HCT116 (cell line): ENCODE measurements at regions not wholly inside any gene's neighbourhood (a gene's known extent, or its start where the extent isn't known, plus 50 kb on each side); places are given as distances from the start of the nearest gene placed in this dataset.

Experiments used
- ATAC-seq: fragments of 200-7000 bp; cut with Tn5 transposase; 2 replicates; pipeline ENCODE4 v1.9.1; 2020; ENCODE audit warnings: mild to moderate bottlenecking, moderate library complexity
- BruUV-seq: library from RNA; stranded (reverse); fragments of 400-500 nt; replicated peaks from 2 replicates; lab custom pipeline; 2021; lab: Mats Ljungman, UMichigan
- CTCF ChIA-PET: fragments of 300-600 bp; sonication (Branson Sonifier 250); formaldehyde crosslinking; loops from one replicate; lab custom pipeline; 2021; ENCODE audit warnings: antibody characterized with exemption; lab: Charles Lee
- POLR2A ChIA-PET: fragments of 300-600, 350-600 bp; sonication (Branson Sonifier 250); formaldehyde crosslinking; loops from one replicate; lab custom pipeline; 2021; ENCODE audit warnings: antibody characterized with exemption; lab: Charles Lee
- RAD21 ChIA-PET, 2 experiments: fragments of 300-600 bp; sonication (Branson Sonifier 250); formaldehyde crosslinking; loops; one replicate each; lab custom pipeline; 2023; ENCODE audit warnings: low total read pairs in 2 of 2; ENCODE audit not compliant: uncharacterized antibody in 2 of 2, unreplicated experiment in 2 of 2, low non-redundant PET in 1 of 2; lab: Charles Lee
- DNase-seq: peaks from one replicate; pipeline ENCODE4 v3.0.0-alpha.2; 2010; ENCODE audit warnings: low read depth, low spot score
- H2AFZ ChIP-seq: fragments of 200-600 bp; shearing (Covaris generic), sonication (generic); 2 replicates; pipeline ENCODE4 v1.6.1; 2017; ENCODE audit warnings: low read depth, mixed run types, mixed read lengths, antibody characterized with exemption, low read length; ENCODE audit not compliant: poor library complexity, severe bottlenecking
- H3K27ac ChIP-seq: 2 replicates; pipeline ENCODE4 v1.5.1; 2012; ENCODE audit warnings: low read depth, low read length
- H3K27me3 ChIP-seq: fragments of 200-600 bp; sonication (generic); 2 replicates; pipeline ENCODE4 v1.6.1; 2016; ENCODE audit warnings: mixed run types, low read length, mixed read lengths; ENCODE audit not compliant: insufficient read depth
- H3K36me3 ChIP-seq, 2 experiments: fragments of 200-500 bp in 1 of 2; fragments of 200-600 bp in 1 of 2; sonication (Bioruptor generic) in 1 of 2; sonication (generic) in 1 of 2; 2 replicates each; pipeline versions ENCODE4 v1.5.1 to v1.6.1; 2014 to 2016; ENCODE audit warnings: low read length in 2 of 2, inconsistent platforms in 1 of 2, mixed read lengths in 1 of 2, mixed run types in 1 of 2; ENCODE audit not compliant: insufficient read depth in 2 of 2, control insufficient read depth in 1 of 2
- H3K4me1 ChIP-seq, 2 experiments: fragments of 200-600 bp in 1 of 2; sonication (generic) in 1 of 2; 2 replicates each; pipeline versions ENCODE4 v1.5.1 to v1.6.1; 2012 to 2017; ENCODE audit warnings: low read length in 2 of 2, inconsistent platforms in 1 of 2, mild to moderate bottlenecking in 1 of 2, mixed read lengths in 1 of 2, mixed run types in 1 of 2, moderate library complexity in 1 of 2; ENCODE audit not compliant: insufficient read depth in 2 of 2, control insufficient read depth in 1 of 2
- H3K4me2 ChIP-seq: fragments of 200-600 bp; sonication (generic); 2 replicates; pipeline ENCODE4 v1.6.1; 2017; ENCODE audit warnings: mixed run types, low read length, mixed read lengths
- H3K4me3 ChIP-seq, 2 experiments: fragments of 200-600 bp in 1 of 2; sonication (generic) in 1 of 2; replicated peaks in 1 of 2; 2 replicates each; pipeline ENCODE4 v1.5.1; 2011 to 2016; ENCODE audit warnings: low read length in 2 of 2, control low read depth in 1 of 2, low read depth in 1 of 2, mild to moderate bottlenecking in 1 of 2, mixed read lengths in 1 of 2, mixed run types in 1 of 2
- H3K79me2 ChIP-seq: fragments of 200-600 bp; sonication (generic); 2 replicates; pipeline ENCODE4 v1.6.1; 2017; ENCODE audit warnings: mild to moderate bottlenecking, mixed run types, low read length, moderate library complexity, mixed read lengths; ENCODE audit not compliant: insufficient read depth
- H3K9ac ChIP-seq: fragments of 200-600 bp; sonication (generic); 2 replicates; pipeline ENCODE4 v1.6.1; 2016; ENCODE audit warnings: low read length, mixed read lengths
- H3K9me2 ChIP-seq: fragments of 200-600 bp; sonication (generic), shearing (Covaris generic); 2 replicates; pipeline ENCODE4 v1.6.1; 2017; ENCODE audit warnings: mixed run types, mild to moderate bottlenecking, moderate library complexity; ENCODE audit not compliant: insufficient read depth
- H3K9me3 ChIP-seq, 2 experiments: fragments of 200-500 bp in 1 of 2; fragments of 200-600 bp in 1 of 2; sonication (Bioruptor generic) in 1 of 2; sonication (generic) in 1 of 2; 2 replicates each; pipeline ENCODE4 v1.6.1; 2014 to 2017; ENCODE audit warnings: low read length in 2 of 2, mixed read lengths in 2 of 2, inconsistent platforms in 1 of 2, low read depth in 1 of 2, mild to moderate bottlenecking in 1 of 2, mixed run types in 1 of 2, moderate library complexity in 1 of 2; ENCODE audit not compliant: control insufficient read depth in 1 of 2, insufficient read depth in 1 of 2
- H4K20me1 ChIP-seq: fragments of 200-600 bp; sonication (generic), shearing (Covaris generic); 2 replicates; pipeline ENCODE4 v1.6.1; 2017; ENCODE audit warnings: mixed run types, mild to moderate bottlenecking, moderate library complexity; ENCODE audit not compliant: insufficient read depth
- ATF3 ChIP-seq: IDR thresholded peaks from 2 replicates; pipeline ENCODE4 v1.6.1; 2012
- EZH2phosphoT487 ChIP-seq: fragments of 200-600 bp; IDR thresholded peaks from 2 replicates; pipeline ENCODE4 v1.6.1; 2018; ENCODE audit warnings: antibody characterized with exemption, borderline replicate concordance
- FOSL1 ChIP-seq: IDR thresholded peaks from 2 replicates; pipeline ENCODE4 v1.6.1; 2012; ENCODE audit warnings: low read depth
- JUND ChIP-seq: IDR thresholded peaks from 2 replicates; pipeline ENCODE4 v1.6.1; 2012
- MAX ChIP-seq: IDR thresholded peaks from 2 replicates; pipeline ENCODE4 v1.6.1; 2012
- REST ChIP-seq: IDR thresholded peaks from 2 replicates; pipeline ENCODE4 v1.6.1; 2012; ENCODE audit warnings: low read depth
- SIN3A ChIP-seq: IDR thresholded peaks from 2 replicates; pipeline ENCODE4 v1.6.1; 2012; ENCODE audit warnings: low read depth
- SRF ChIP-seq: IDR thresholded peaks from 2 replicates; pipeline ENCODE4 v1.6.1; 2012; ENCODE audit warnings: low read depth
- TCF7L2 ChIP-seq: IDR thresholded peaks from 2 replicates; pipeline ENCODE4 v1.7.0; 2011; ENCODE audit warnings: borderline replicate concordance, inconsistent platforms; ENCODE audit not compliant: insufficient read depth, insufficient read length; ENCODE audit errors: extremely low read depth
- ZFX ChIP-seq: fragments of 450-650 bp; IDR thresholded peaks from 2 replicates; pipeline ENCODE4 v1.6.1; 2017
- intact Hi-C: fragments of 100-400 bp; cut with micrococcal nuclease; formaldehyde crosslinking; loops from 2 replicates; pipeline ENCODE4 v1.10.0; 2022

- TF ChIP-seq REST (no peak), SRF (no peak), FOSL1 (no peak), ZFX (no peak), ATF3 (no peak), TCF7L2 (no peak), JUND (no peak)
These were observed 363.7 kb upstream of the SPHKAP start (continued) for GRCh38 chr2:228545041-228545747.

GRCh38 chr2:228543117-228543516 lies 361.6 kb upstream of the SPHKAP start:
- CTCF ChIA-PET: no interaction called here

More at GRCh38 chr2:228543117-228543516, 361.6 kb upstream of the SPHKAP start:
- no peak for DNase-seq
- H4K20me1 ChIP-seq: no peaks in the 10 kb centered on the region
- H3K36me3 ChIP-seq: no peaks in the 10 kb centered on the region
- no peak for TF ChIP-seq SRF
- no peak for TF ChIP-seq EZH2phosphoT487
- no peak for TF ChIP-seq TCF7L2
- TF ChIP-seq MAX: no peak
- no peak for TF ChIP-seq SIN3A
- no peaks in the 10 kb centered on the region for H3K27me3 ChIP-seq
- no peak overlapping the region for H3K4me3 ChIP-seq
- ChIA-PET POLR2A (no interaction called here), RAD21 (no interaction called here)
- no peaks in the 10 kb centered on the region for H3K79me2 ChIP-seq
- no peak overlapping the region for H3K9ac ChIP-seq
- H3K9me3 ChIP-seq: peaks cover 0 to 3% of the 10 kb centered on the region in 2 experiments; a peak in 1 of 4 replicates
- intact Hi-C loops: no loop called here
- peaks cover 0 to 17% of the 10 kb centered on the region in 2 experiments; a peak in 1 of 4 replicates for H3K4me1 ChIP-seq
- ATAC-seq: no peak
- H3K4me2 ChIP-seq: no peak overlapping the region
- H3K9me2 ChIP-seq: no peaks in the 10 kb centered on the region
- H2AFZ ChIP-seq: no peak overlapping the region
- no peak overlapping the region for H3K27ac ChIP-seq
- BruUV-seq: no TSS peak
